H1 (cell line): ENCODE measurements at regions not wholly inside any gene's neighbourhood (a gene's known extent, or its start where the extent isn't known, plus 50 kb on each side); places are given as distances from the start of the nearest gene placed in this dataset.

ENCODE experiments used
- GABPA ChIP-seq: IDR thresholded peaks from 2 replicates; pipeline ENCODE4 v1.6.1; 2011; ENCODE audit warnings: mild to moderate bottlenecking, low read length, moderate library complexity, borderline replicate concordance; ENCODE audit not compliant: insufficient read depth
- JUND ChIP-seq: IDR thresholded peaks from 2 replicates; pipeline ENCODE4 v1.6.1; 2011; ENCODE audit warnings: mild to moderate bottlenecking, improper control_type of control experiment, low read length
- KDM1A ChIP-seq: fragments of 200-600, 300-600 bp; sonication (generic); IDR thresholded peaks from 2 replicates; pipeline ENCODE4 v1.7.1; 2016; ENCODE audit warnings: mild to moderate bottlenecking, low read length, borderline replicate concordance
- SP4 ChIP-seq: IDR thresholded peaks from 2 replicates; pipeline ENCODE4 v1.6.1; 2012; ENCODE audit warnings: low read length, inconsistent platforms

GRCh38 chr4:123575291-123575690, 178.7 kb downstream of the SPRY1 start (continued):
- TF ChIP-seq KDM1A = no peak
- TF ChIP-seq GABPA = no peak
- no peak for TF ChIP-seq SP4
- TF ChIP-seq JUND = no peak
